Left renal cortex interstitium (tissue), 4 donors: ENCODE measurements at regions not wholly inside any gene's neighbourhood (a gene's known extent, or its start where the extent isn't known, plus 50 kb on each side); places are given as distances from the start of the nearest gene placed in this dataset.
A peak's percentile ranks its signal among the peaks of the same experiment; 100 is the strongest.
"Not testable (repeated sequence)": the region's sequence is repeated elsewhere in the genome, so short reads cannot be mapped to it uniquely, and the experiment has no call there.

Experiments
- DNase-seq, 4 donors: peaks; one replicate each; pipeline ENCODE4 v3.0.0-alpha.2; 2013; ENCODE audit warnings: low read depth in 4 of 4, low spot score in 2 of 4, missing footprints in 1 of 4

- no peak for DNase-seq
These were observed 101.0 kb upstream of the ZNF236 start for GRCh38 chr18:76721207-76721996.

- DNase-seq: no peak
These were observed 101.7 kb upstream of the ZNF236 start for GRCh38 chr18:76720683-76721082.

GRCh38 chr18:76715012-76715610 lies 107.2 kb upstream of the ZNF236 start:
- DNase-seq: no peak

- DNase-seq: no peak
These were observed 108.9 kb upstream of the ZNF236 start for GRCh38 chr18:76713432-76713831.

GRCh38 chr18:76712511-76713140 lies 109.7 kb upstream of the ZNF236 start:
- no peak for DNase-seq

- no peak for DNase-seq
These were observed 111.5 kb upstream of the ZNF236 start for GRCh38 chr18:76710646-76711520.

- no peak for DNase-seq
These were observed 112.4 kb upstream of the ZNF236 start for GRCh38 chr18:76709659-76710645.

GRCh38 chr18:76708722-76709353 lies 113.5 kb upstream of the ZNF236 start:
- no peak for DNase-seq

- no peak for DNase-seq
These were observed 114.2 kb upstream of the ZNF236 start for GRCh38 chr18:76708071-76708721.

GRCh38 chr18:76707534-76707933 lies 114.8 kb upstream of the ZNF236 start:
- DNase-seq: no peak

GRCh38 chr18:76704589-76704988 lies 117.8 kb upstream of the ZNF236 start:
- DNase-seq: not testable (repeated sequence)

GRCh38 chr18:76699923-76700322 lies 122.4 kb upstream of the ZNF236 start:
- DNase-seq: no peak

GRCh38 chr18:76697441-76697901 lies 124.9 kb upstream of the ZNF236 start:
- DNase-seq: peak in 1 of 4 donors; percentile 51

GRCh38 chr18:76691800-76692199 lies 130.6 kb upstream of the ZNF236 start:
- DNase-seq: no peak

- no peak for DNase-seq
These were observed 132.6 kb upstream of the ZNF236 start for GRCh38 chr18:76689646-76690264.

GRCh38 chr18:76688724-76689472 lies 133.5 kb upstream of the ZNF236 start:
- no peak for DNase-seq

GRCh38 chr18:76687304-76687962 lies 134.9 kb upstream of the ZNF236 start:
- no peak for DNase-seq
